ELR (cell line): ENCODE measurements at regions not wholly inside any gene's neighbourhood (a gene's known extent, or its start where the extent isn't known, plus 50 kb on each side); places are given as distances from the start of the nearest gene placed in this dataset.
"Not testable (repeated sequence)": the region's sequence is repeated elsewhere in the genome, so short reads cannot be mapped to it uniquely, and the experiment has no call there.

Experiments used
- DNase-seq: peaks from one replicate; pipeline ENCODE4 v3.0.0-alpha.2; 2015; ENCODE audit warnings: low read depth

- no peak for DNase-seq
These were observed 214.6 kb downstream of the PHETA1 start for GRCh38 chr12:111154147-111154834.

- no peak for DNase-seq
These were observed 216.3 kb downstream of the PHETA1 start for GRCh38 chr12:111152561-111152960.

- DNase-seq, result no peak
These were observed 217.7 kb downstream of the PHETA1 start for GRCh38 chr12:111150921-111151840.

GRCh38 chr12:111150360-111150759 is 218.5 kb downstream of the PHETA1 start:
- no peak for DNase-seq

GRCh38 chr12:111149299-111149698 is 219.6 kb downstream of the PHETA1 start:
- no peak for DNase-seq

- no peak for DNase-seq
These were observed 220.9 kb downstream of the PHETA1 start for GRCh38 chr12:111148005-111148404.

GRCh38 chr12:111143271-111143670 is 222.9 kb upstream of the MYL2 start:
- no peak for DNase-seq

- no peak for DNase-seq
These were observed 220.8 kb upstream of the MYL2 start for GRCh38 chr12:111141205-111141604.

GRCh38 chr12:111138016-111138415 is 217.6 kb upstream of the MYL2 start:
- no peak for DNase-seq

GRCh38 chr12:111135293-111135832 is 215.0 kb upstream of the MYL2 start:
- no peak for DNase-seq

GRCh38 chr12:111130336-111130735 is 210.0 kb upstream of the MYL2 start:
- no peak for DNase-seq

GRCh38 chr12:111129149-111129767 is 208.9 kb upstream of the MYL2 start:
- DNase-seq, result no peak

- no peak for DNase-seq
These were observed 206.0 kb upstream of the MYL2 start for GRCh38 chr12:111126331-111126730.

GRCh38 chr12:111124183-111124582 is 203.8 kb upstream of the MYL2 start:
- DNase-seq, result no peak

- no peak for DNase-seq
These were observed 203.0 kb upstream of the MYL2 start for GRCh38 chr12:111123390-111123789.

GRCh38 chr12:111122458-111122878 is 202.1 kb upstream of the MYL2 start:
- no peak for DNase-seq

GRCh38 chr12:111121840-111122239 is 201.5 kb upstream of the MYL2 start:
- no peak for DNase-seq

- DNase-seq, result no peak
These were observed 200.2 kb upstream of the MYL2 start for GRCh38 chr12:111120578-111120977.

GRCh38 chr12:111117017-111117416 is 196.6 kb upstream of the MYL2 start:
- no peak for DNase-seq

GRCh38 chr12:111113313-111113712 is 192.9 kb upstream of the MYL2 start:
- not testable (repeated sequence) for DNase-seq

- no peak for DNase-seq
These were observed 192.1 kb upstream of the MYL2 start for GRCh38 chr12:111112311-111113098.

- DNase-seq, result no peak
These were observed 191.3 kb upstream of the MYL2 start for GRCh38 chr12:111111681-111112080.
